ENCODE measurements at regions not wholly inside any gene's neighbourhood (a gene's known extent, or its start where the extent isn't known, plus 50 kb on each side); places are given as distances from the start of the nearest gene placed in this dataset.

DNA sequence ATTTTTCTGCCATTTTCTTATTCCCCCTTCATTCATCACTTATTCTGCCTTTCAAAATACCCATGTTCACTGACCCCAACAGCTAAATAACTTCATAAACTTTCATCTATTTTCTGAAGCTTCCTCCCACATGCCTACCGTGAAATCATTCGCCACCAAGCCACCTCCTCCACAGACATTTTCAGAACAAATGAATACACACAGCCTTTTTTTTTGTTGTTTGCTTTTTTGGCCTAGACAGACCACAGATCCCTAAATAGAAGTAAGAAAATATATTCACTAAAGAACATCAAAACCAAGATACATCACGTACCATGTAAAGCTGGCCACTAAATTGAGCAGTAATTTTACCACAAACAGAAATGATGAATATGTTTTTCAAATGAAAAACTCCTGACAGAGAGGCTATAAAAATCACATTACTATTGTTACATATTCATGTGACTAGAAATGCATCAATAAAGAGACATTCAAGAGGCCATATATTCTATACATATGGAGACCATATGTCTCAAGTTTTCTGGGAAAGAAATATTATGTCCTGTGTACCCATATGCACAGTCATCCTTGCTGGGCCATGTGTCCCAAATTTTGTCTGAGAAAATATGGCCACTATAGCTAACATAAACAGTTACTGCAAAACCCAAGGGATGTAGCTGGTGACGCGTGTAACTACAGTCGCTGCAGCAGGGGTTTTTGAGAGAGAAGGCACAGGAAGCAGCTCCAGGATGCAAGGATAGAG lies 200.3 kb downstream of the FBXO15 start (continued):
- TF ChIP-seq, protein P1, sequence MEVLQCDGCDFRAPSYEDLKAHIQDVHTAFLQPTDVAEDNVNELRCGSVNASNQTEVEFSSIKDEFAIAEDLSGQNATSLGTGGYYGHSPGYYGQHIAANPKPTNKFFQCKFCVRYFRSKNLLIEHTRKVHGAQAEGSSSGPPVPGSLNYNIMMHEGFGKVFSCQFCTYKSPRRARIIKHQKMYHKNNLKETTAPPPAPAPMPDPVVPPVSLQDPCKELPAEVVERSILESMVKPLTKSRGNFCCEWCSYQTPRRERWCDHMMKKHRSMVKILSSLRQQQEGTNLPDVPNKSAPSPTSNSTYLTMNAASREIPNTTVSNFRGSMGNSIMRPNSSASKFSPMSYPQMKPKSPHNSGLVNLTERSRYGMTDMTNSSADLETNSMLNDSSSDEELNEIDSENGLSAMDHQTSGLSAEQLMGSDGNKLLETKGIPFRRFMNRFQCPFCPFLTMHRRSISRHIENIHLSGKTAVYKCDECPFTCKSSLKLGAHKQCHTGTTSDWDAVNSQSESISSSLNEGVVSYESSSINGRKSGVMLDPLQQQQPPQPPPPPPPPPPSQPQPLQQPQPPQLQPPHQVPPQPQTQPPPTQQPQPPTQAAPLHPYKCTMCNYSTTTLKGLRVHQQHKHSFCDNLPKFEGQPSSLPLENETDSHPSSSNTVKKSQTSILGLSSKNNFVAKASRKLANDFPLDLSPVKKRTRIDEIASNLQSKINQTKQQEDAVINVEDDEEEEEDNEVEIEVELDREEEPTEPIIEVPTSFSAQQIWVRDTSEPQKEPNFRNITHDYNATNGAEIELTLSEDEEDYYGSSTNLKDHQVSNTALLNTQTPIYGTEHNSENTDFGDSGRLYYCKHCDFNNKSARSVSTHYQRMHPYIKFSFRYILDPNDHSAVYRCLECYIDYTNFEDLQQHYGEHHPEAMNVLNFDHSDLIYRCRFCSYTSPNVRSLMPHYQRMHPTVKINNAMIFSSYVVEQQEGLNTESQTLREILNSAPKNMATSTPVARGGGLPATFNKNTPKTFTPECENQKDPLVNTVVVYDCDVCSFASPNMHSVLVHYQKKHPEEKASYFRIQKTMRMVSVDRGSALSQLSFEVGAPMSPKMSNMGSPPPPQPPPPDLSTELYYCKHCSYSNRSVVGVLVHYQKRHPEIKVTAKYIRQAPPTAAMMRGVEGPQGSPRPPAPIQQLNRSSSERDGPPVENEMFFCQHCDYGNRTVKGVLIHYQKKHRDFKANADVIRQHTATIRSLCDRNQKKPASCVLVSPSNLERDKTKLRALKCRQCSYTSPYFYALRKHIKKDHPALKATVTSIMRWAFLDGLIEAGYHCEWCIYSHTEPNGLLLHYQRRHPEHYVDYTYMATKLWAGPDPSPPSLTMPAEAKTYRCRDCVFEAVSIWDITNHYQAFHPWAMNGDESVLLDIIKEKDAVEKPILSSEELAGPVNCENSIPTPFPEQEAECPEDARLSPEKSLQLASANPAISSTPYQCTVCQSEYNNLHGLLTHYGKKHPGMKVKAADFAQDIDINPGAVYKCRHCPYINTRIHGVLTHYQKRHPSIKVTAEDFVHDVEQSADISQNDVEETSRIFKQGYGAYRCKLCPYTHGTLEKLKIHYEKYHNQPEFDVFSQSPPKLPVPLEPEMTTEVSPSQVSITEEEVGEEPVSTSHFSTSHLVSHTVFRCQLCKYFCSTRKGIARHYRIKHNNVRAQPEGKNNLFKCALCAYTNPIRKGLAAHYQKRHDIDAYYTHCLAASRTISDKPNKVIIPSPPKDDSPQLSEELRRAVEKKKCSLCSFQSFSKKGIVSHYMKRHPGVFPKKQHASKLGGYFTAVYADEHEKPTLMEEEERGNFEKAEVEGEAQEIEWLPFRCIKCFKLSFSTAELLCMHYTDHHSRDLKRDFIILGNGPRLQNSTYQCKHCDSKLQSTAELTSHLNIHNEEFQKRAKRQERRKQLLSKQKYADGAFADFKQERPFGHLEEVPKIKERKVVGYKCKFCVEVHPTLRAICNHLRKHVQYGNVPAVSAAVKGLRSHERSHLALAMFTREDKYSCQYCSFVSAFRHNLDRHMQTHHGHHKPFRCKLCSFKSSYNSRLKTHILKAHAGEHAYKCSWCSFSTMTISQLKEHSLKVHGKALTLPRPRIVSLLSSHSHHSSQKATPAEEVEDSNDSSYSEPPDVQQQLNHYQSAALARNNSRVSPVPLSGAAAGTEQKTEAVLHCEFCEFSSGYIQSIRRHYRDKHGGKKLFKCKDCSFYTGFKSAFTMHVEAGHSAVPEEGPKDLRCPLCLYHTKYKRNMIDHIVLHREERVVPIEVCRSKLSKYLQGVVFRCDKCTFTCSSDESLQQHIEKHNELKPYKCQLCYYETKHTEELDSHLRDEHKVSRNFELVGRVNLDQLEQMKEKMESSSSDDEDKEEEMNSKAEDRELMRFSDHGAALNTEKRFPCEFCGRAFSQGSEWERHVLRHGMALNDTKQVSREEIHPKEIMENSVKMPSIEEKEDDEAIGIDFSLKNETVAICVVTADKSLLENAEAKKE (CRISPR knock-in tag; IDR thresholded peaks at IDR 0.05): no peak

DNA sequence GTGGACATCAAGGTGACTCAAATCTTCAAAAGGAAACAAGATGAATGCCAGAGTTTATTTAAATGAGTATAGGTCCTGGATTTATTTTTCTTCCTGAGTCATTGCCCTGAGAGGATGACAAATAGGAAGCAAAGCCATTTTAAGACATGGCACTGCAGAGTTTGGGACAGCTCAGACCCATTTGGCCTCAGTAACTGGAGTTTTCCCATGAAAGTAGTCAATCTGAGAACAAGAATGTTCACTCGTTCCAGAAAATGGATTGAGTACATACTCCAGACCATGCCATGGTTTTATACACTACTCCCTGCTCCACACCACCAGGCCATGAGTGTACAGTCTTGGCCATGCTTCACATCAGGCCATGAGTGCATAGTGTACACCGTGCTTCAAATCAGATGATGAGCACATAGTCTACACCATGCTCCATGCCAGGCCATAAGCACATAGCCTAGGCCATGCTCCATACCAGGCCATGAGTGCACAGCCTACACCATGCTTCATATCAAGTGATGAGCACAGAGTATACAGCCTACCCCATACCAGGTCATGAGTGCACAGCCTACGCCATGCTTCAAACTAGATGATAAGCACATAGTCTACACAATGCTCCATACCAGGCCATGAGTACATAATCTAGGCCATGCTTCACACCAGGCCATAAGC lies 202.4 kb downstream of the FBXO15 start:
- no peak for ATAC-seq
- no peak overlapping the region for H3K4me3 ChIP-seq
- no peak overlapping the region for H3K27ac ChIP-seq (ENCODE audit: low read depth)
- H3K27me3 ChIP-seq (ENCODE audit: insufficient read depth): no peaks in the 10 kb centered on the region
- no peak overlapping the region for H3K4me3 Mint-ChIP-seq
- TF ChIP-seq EZH2 (IDR thresholded peaks at IDR 0.05; ENCODE audit: low read depth, unreplicated experiment) (no peak), CREB1 (CRISPR knock-in tag; IDR thresholded peaks at IDR 0.05; ENCODE audit: low read depth) (no peak), ZNF331 (CRISPR knock-in tag; IDR thresholded peaks at IDR 0.05; ENCODE audit: low read depth) (no peak), ZNF114 (CRISPR knock-in tag; IDR thresholded peaks at IDR 0.05) (no peak)
- TF ChIP-seq, protein P2, sequence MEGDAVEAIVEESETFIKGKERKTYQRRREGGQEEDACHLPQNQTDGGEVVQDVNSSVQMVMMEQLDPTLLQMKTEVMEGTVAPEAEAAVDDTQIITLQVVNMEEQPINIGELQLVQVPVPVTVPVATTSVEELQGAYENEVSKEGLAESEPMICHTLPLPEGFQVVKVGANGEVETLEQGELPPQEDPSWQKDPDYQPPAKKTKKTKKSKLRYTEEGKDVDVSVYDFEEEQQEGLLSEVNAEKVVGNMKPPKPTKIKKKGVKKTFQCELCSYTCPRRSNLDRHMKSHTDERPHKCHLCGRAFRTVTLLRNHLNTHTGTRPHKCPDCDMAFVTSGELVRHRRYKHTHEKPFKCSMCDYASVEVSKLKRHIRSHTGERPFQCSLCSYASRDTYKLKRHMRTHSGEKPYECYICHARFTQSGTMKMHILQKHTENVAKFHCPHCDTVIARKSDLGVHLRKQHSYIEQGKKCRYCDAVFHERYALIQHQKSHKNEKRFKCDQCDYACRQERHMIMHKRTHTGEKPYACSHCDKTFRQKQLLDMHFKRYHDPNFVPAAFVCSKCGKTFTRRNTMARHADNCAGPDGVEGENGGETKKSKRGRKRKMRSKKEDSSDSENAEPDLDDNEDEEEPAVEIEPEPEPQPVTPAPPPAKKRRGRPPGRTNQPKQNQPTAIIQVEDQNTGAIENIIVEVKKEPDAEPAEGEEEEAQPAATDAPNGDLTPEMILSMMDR (conservative IDR thresholded peaks at IDR 0.05; ENCODE audit: low read depth in 2 of 2): no peak
- TF ChIP-seq, protein P3, sequence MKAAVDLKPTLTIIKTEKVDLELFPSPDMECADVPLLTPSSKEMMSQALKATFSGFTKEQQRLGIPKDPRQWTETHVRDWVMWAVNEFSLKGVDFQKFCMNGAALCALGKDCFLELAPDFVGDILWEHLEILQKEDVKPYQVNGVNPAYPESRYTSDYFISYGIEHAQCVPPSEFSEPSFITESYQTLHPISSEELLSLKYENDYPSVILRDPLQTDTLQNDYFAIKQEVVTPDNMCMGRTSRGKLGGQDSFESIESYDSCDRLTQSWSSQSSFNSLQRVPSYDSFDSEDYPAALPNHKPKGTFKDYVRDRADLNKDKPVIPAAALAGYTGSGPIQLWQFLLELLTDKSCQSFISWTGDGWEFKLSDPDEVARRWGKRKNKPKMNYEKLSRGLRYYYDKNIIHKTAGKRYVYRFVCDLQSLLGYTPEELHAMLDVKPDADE (IDR thresholded peaks at IDR 0.05): no peak
- TF ChIP-seq, protein P4, sequence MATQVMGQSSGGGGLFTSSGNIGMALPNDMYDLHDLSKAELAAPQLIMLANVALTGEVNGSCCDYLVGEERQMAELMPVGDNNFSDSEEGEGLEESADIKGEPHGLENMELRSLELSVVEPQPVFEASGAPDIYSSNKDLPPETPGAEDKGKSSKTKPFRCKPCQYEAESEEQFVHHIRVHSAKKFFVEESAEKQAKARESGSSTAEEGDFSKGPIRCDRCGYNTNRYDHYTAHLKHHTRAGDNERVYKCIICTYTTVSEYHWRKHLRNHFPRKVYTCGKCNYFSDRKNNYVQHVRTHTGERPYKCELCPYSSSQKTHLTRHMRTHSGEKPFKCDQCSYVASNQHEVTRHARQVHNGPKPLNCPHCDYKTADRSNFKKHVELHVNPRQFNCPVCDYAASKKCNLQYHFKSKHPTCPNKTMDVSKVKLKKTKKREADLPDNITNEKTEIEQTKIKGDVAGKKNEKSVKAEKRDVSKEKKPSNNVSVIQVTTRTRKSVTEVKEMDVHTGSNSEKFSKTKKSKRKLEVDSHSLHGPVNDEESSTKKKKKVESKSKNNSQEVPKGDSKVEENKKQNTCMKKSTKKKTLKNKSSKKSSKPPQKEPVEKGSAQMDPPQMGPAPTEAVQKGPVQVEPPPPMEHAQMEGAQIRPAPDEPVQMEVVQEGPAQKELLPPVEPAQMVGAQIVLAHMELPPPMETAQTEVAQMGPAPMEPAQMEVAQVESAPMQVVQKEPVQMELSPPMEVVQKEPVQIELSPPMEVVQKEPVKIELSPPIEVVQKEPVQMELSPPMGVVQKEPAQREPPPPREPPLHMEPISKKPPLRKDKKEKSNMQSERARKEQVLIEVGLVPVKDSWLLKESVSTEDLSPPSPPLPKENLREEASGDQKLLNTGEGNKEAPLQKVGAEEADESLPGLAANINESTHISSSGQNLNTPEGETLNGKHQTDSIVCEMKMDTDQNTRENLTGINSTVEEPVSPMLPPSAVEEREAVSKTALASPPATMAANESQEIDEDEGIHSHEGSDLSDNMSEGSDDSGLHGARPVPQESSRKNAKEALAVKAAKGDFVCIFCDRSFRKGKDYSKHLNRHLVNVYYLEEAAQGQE (IDR thresholded peaks at IDR 0.05; ENCODE audit: unreplicated experiment): no peak
- peaks cover 7% of the 10 kb centered on the region; the same call in 1 of the 3 replicates for H3K9me3 Mint-ChIP-seq
- peaks cover 2% of the 10 kb centered on the region; the same call in 1 of the 2 replicates for H3K9me2 ChIP-seq (ENCODE audit: insufficient read depth)
- no peaks in the 10 kb centered on the region for H3F3A ChIP-seq (replicated peaks; ENCODE audit: low read depth)
- no peak overlapping the region for H3K4me2 ChIP-seq
- H3K4me1 ChIP-seq (ENCODE audit: insufficient read depth): no peaks in the 10 kb centered on the region
- H3K27ac Mint-ChIP-seq: no peak overlapping the region
- no peaks in the 10 kb centered on the region for H3K36me3 ChIP-seq (ENCODE audit: insufficient read depth)
- no peaks in the 10 kb centered on the region; the same call in 2 of the 3 replicates for H3K36me3 Mint-ChIP-seq (ENCODE audit: low read depth)
- peaks cover 9% of the 10 kb centered on the region for H3K4me1 Mint-ChIP-seq
- H3K79me2 ChIP-seq (replicated peaks; ENCODE audit: insufficient read depth): no peaks in the 10 kb centered on the region
- H3K27me3 Mint-ChIP-seq (ENCODE audit: insufficient read depth, low read depth, poor library complexity): no peaks in the 10 kb centered on the region
- DNase-seq (ENCODE audit: low spot score): no peak
- H4K20me1 ChIP-seq (replicated peaks; ENCODE audit: insufficient read depth): no peaks in the 10 kb centered on the region
- no peak overlapping the region for H2AFZ ChIP-seq

All from GM23338 (cell line).